HT1080 (cell line): ENCODE measurements at regions not wholly inside any gene's neighbourhood (a gene's known extent, or its start where the extent isn't known, plus 50 kb on each side); places are given as distances from the start of the nearest gene placed in this dataset.
"Not testable (repeated sequence)": the region's sequence is repeated elsewhere in the genome, so short reads cannot be mapped to it uniquely, and the experiment has no call there.

Source experiments
- DNase-seq: peaks from one replicate; pipeline ENCODE4 v3.0.0-alpha.2; 2015; ENCODE audit warnings: low read depth

- DNase-seq = no peak
Measured at GRCh38 chr20:48407710-48408109, 420.1 kb downstream of the PREX1 start.

- DNase-seq = no peak
Measured at GRCh38 chr20:48406912-48407340, 420.9 kb downstream of the PREX1 start.

DNA sequence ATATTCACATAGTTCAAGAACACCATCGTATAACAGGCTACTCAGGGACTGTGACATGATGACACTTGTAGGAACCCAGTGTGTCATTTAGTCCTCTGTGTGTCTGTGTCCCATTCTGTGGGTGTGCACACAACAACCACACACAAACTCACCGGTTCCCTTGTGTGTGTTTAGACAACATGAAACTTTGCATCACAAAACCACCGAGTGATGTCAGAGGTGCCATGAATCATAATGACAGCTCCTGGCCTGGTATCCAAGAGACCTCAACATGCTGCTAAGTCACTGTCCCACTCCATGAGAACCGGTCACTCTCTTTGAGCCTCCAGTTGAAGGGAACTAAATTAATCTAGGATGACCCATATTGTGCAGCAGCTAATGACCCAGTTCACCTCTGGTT lies 421.3 kb downstream of the PREX1 start:
- no peak for DNase-seq

- peak; percentile 8 for DNase-seq
Measured at GRCh38 chr20:48405909-48406308, 421.9 kb downstream of the PREX1 start.

- no peak for DNase-seq
Measured at GRCh38 chr20:48404598-48404997, 423.2 kb downstream of the PREX1 start.

DNA sequence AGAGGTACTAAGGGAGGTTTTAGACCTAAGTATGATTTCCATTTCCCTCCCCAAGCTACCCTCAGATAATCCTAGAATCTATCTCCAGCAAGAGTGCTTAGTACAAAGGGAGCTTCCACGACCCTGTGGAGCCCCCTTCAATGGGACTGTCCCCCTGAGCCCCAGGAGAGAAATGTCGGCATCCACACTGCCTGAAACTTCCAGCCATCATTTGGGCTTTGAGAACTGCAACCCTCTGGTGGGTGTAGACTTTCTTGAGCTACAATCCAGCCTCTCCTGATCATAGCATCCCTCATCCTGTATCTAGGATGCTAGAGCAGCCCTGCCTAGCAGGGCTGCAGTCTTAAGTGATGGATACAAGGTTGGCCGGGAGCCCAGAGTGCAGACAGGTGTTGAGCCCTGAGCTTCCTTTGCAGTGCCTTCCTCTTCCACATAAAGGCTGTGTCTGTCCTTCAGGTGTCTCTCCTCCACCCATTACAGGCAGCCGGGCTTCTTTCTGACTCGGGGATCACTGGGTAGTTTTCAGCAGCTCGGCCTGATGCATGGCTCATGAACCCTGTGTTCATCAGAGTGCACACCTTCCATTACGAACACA lies 424.5 kb downstream of the PREX1 start:
- no peak for DNase-seq

DNA sequence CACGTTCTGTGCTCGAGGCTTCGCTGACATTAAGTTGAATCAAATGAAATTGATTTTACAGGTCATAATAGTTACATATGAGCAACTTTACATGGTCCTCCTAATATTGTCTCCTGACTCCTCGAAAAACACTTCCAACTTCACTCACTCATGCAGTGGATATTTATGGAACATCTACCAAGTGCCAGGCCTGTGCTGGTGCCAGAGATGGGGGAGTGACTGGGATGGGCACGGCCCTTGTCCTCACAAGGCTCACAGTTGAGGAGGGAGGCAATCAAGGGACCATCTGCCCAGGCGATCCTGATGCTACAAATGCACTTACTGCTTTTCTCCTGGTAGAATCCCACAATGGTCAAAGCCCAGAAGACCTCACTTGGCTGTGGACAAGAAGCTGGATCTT lies 426.4 kb downstream of the PREX1 start:
- DNase-seq = no peak

- no peak for DNase-seq
Measured at GRCh38 chr20:48400009-48400408, 427.8 kb downstream of the PREX1 start.

GRCh38 chr20:48398506-48399449 lies 429.0 kb downstream of the PREX1 start:
- DNase-seq = no peak

DNA sequence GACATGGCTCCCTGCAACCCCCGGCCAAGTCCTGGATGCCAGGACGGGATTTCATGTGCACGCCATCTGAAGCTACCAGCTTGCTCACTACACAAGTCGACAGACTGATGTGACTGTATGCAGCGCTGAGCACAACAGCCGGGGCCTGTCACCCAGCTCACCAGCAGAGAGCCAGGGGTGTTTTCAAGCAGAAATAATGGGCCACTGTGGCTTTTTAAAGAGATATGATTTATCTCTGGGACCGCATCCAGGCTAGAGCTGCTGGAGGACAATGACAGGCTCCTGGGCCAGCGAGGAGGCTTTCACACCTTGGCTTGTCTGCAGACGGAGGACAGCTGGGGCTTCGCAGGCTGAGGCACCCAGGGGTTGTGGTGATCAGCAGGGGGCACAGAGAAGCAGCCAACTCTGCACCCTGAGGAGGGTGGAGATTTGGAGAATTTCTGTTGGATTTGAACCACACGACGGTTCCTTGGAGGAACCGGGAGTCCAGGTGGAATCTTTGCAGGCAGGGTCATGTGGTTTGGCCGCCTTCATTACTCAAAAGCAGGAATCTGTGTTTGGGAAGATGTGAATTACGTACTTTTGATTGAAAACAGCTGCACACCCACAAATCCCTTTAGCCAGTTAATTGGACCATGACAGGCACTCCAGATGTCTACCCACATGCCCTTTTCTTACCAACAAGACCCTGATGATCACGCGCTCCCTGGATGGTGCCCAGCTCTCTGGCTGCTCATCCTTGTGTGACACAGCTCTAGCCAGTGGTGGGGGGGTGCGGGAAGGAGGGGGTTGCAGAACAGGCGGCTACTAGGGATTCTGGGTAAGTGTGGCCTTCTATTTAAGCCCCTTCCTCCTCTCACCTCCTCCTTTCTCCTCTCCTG lies 430.6 kb downstream of the PREX1 start:
- DNase-seq = not testable (repeated sequence)

- DNase-seq = no peak
Measured at GRCh38 chr20:48395816-48396546, 431.8 kb downstream of the PREX1 start.

GRCh38 chr20:48394415-48395081 lies 433.3 kb downstream of the PREX1 start:
- DNase-seq = no peak

DNA sequence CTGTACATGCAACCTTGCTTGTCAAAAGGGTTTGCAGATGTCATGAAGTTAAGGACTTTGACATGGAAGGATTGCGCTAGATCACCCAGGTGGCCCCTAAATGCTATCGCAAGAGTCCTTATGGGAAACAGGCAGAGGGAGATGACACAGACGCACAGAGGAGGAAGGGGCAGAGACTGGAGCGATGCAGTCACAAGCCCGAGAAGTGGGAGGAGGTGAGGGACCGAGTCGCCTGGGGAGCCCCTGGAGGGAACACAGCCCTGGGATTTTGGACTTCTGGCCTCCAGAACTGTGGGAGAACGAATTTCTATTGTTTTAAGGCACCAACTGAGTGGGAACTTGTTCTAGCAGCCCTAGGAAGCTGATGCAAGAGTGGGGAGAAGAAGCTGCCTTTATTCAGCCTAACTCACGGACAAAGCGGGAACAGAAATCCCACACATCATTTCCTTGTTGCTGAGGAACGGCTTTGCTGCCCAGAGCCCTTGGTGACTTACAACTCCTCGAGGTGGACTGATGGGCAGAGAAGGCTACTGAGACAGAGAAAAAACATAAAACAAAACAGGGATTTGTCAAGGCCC lies 434.0 kb downstream of the PREX1 start:
- no peak for DNase-seq

- DNase-seq = no peak
Measured at GRCh38 chr20:48393311-48393685, 434.5 kb downstream of the PREX1 start.

GRCh38 chr20:48392407-48393310 lies 435.1 kb downstream of the PREX1 start:
- no peak for DNase-seq

- DNase-seq = no peak
Measured at GRCh38 chr20:48390981-48391380, 436.8 kb downstream of the PREX1 start.

- DNase-seq = no peak
Measured at GRCh38 chr20:48387675-48388074, 440.1 kb downstream of the PREX1 start.

- no peak for DNase-seq
Measured at GRCh38 chr20:48385527-48385926, 442.3 kb downstream of the PREX1 start.

DNA sequence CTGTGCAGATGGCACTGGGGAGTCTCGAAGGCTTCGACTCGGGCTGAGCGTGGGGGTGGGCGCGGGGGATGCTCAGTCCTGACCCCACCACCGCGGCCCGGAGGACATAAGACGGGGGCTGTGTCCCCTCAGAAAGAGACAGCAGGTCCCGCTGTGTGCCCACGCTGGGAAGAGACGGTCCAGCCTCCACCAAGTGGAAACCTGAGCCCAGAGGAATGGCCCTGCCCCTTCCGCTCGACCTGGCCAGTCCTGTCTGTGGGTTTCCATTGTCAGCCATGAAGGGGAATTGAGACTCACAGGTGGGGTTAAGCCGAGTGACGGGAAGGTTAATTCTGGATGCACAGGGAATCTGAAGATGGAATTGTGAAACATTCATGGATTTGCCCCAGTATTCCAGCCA lies 442.7 kb downstream of the PREX1 start:
- no peak for DNase-seq
